Neural crest cell (in vitro differentiated cells): ENCODE measurements at regions not wholly inside any gene's neighbourhood (a gene's known extent, or its start where the extent isn't known, plus 50 kb on each side); places are given as distances from the start of the nearest gene placed in this dataset.

Experiments
- DNase-seq: peaks from one replicate; pipeline ENCODE4 v3.0.0; 2021; ENCODE audit warnings: low read depth, mixed read lengths, low spot score
- H3K27ac Mint-ChIP-seq: one replicate; pipeline ENCODE4 v1.8.0; 2021; ENCODE audit warnings: mild to moderate bottlenecking, mixed read lengths; ENCODE audit not compliant: unreplicated experiment
- H3K27me3 Mint-ChIP-seq: 2 replicates; pipeline ENCODE4 v1.8.0; 2021; ENCODE audit warnings: low read depth, mild to moderate bottlenecking, mixed read lengths
- H3K36me3 Mint-ChIP-seq: 2 replicates; pipeline ENCODE4 v1.8.0; 2021; ENCODE audit warnings: low read depth, mild to moderate bottlenecking, mixed read lengths
- H3K4me1 Mint-ChIP-seq: 2 replicates; pipeline ENCODE4 v1.8.0; 2021; ENCODE audit warnings: mixed read lengths
- H3K4me3 Mint-ChIP-seq: one replicate; pipeline ENCODE4 v1.8.0; 2021; ENCODE audit warnings: mild to moderate bottlenecking, mixed read lengths
- H3K9me3 Mint-ChIP-seq: 2 replicates; pipeline ENCODE4 v1.8.0; 2021; ENCODE audit warnings: mixed read lengths
- CTCF ChIP-seq: fragments of 200-600 bp; sonication (generic); conservative IDR thresholded peaks from 2 replicates; pipeline ENCODE4 v1.5.0; 2021; ENCODE audit warnings: antibody characterized with exemption, mild to moderate bottlenecking

- TF ChIP-seq CTCF = no peak
- Mint-ChIP-seq H3K4me1 (no peaks in the 10 kb centered on the region), H3K9me3 (peaks cover 3% of the 10 kb centered on the region), H3K4me3 (no peak overlapping the region), H3K27me3 (no peaks in the 10 kb centered on the region), H3K36me3 (no peaks in the 10 kb centered on the region), H3K27ac (no peak overlapping the region)
- DNase-seq = no peak
Observed at GRCh38 chr5:98144710-98145109, 628.8 kb upstream of the RGMB start.

GRCh38 chr5:98157368-98157767 is 616.1 kb upstream of the RGMB start:
- Mint-ChIP-seq H3K27me3 (no peaks in the 10 kb centered on the region), H3K36me3 (no peaks in the 10 kb centered on the region), H3K9me3 (no peaks in the 10 kb centered on the region), H3K4me1 (no peaks in the 10 kb centered on the region), H3K27ac (no peak overlapping the region), H3K4me3 (no peak overlapping the region)
- no peak for DNase-seq
- TF ChIP-seq CTCF = no peak

GRCh38 chr5:98158440-98158839 is 615.0 kb upstream of the RGMB start:
- TF ChIP-seq CTCF = no peak
- no peaks in the 10 kb centered on the region for H3K36me3 Mint-ChIP-seq
- H3K27me3 Mint-ChIP-seq = no peaks in the 10 kb centered on the region
- DNase-seq = no peak
- no peak overlapping the region for H3K27ac Mint-ChIP-seq
- peaks cover 3% of the 10 kb centered on the region for H3K9me3 Mint-ChIP-seq
- H3K4me1 Mint-ChIP-seq = no peaks in the 10 kb centered on the region
- H3K4me3 Mint-ChIP-seq = no peak overlapping the region

GRCh38 chr5:98163796-98164493 is 609.5 kb upstream of the RGMB start:
- H3K9me3 Mint-ChIP-seq = peaks cover 3% of the 10 kb centered on the region
- DNase-seq = no peak
- peak overlapping the region; percentile 64 for H3K27ac Mint-ChIP-seq
- no peaks in the 10 kb centered on the region for H3K27me3 Mint-ChIP-seq
- no peak overlapping the region for H3K4me3 Mint-ChIP-seq
- H3K36me3 Mint-ChIP-seq = no peaks in the 10 kb centered on the region
- no peak for TF ChIP-seq CTCF
- H3K4me1 Mint-ChIP-seq = peaks cover 6% of the 10 kb centered on the region

GRCh38 chr5:98168871-98169270 is 604.6 kb upstream of the RGMB start:
- no peak for DNase-seq
- no peak overlapping the region for H3K4me3 Mint-ChIP-seq
- peaks cover 3% of the 10 kb centered on the region for H3K4me1 Mint-ChIP-seq
- no peak overlapping the region for H3K27ac Mint-ChIP-seq
- H3K27me3 Mint-ChIP-seq = no peaks in the 10 kb centered on the region
- no peaks in the 10 kb centered on the region for H3K9me3 Mint-ChIP-seq
- no peaks in the 10 kb centered on the region for H3K36me3 Mint-ChIP-seq
- TF ChIP-seq CTCF = no peak
